Esophagus squamous epithelium (tissue), 5 donors: ENCODE measurements at regions not wholly inside any gene's neighbourhood (a gene's known extent, or its start where the extent isn't known, plus 50 kb on each side); places are given as distances from the start of the nearest gene placed in this dataset.
"Not testable (repeated sequence)": the region's sequence is repeated elsewhere in the genome, so short reads cannot be mapped to it uniquely, and the experiment has no call there.

Experiments
- DNase-seq: peaks from one replicate; lab custom pipeline; 2025; lab: John Stamatoyannopoulos, UW
- H3K27ac ChIP-seq, 4 donors: fragments of 200-600 bp; sonication (generic); one replicate each; pipeline ENCODE4 v1.5.1; 2016 to 2019; ENCODE audit warnings: mild to moderate bottlenecking in 1 of 4
- H3K27me3 ChIP-seq, 4 donors: fragments of 200-600 bp; sonication (generic); 1 replicate in 3 of 4; 2 replicates in 1 of 4; pipeline versions ENCODE4 v1.5.1 to v1.6.0; 2017 to 2021; ENCODE audit warnings: antibody characterized with exemption in 1 of 4
- H3K36me3 ChIP-seq, 3 donors: fragments of 200-600 bp; sonication (generic); one replicate each; pipeline ENCODE4 v1.5.1; 2016 to 2019
- H3K4me1 ChIP-seq, 3 donors: fragments of 200-600 bp; sonication (generic); one replicate each; pipeline ENCODE4 v1.5.1; 2017 to 2019
- H3K4me3 ChIP-seq, 4 donors: fragments of 200-600 bp; sonication (generic); 1 replicate in 3 of 4; 2 replicates in 1 of 4; pipeline ENCODE4 v1.5.1; 2016 to 2019; ENCODE audit warnings: mild to moderate bottlenecking in 2 of 4, moderate library complexity in 1 of 4
- H3K9me3 ChIP-seq, 3 donors: fragments of 200-600 bp; sonication (generic); one replicate each; pipeline ENCODE4 v1.5.1; 2016 to 2019
- POLR2A ChIP-seq, 4 donors: fragments of 450-650 bp; IDR thresholded peaks; one replicate each; pipeline ENCODE4 v1.6.1; 2017; ENCODE audit warnings: antibody characterized with exemption in 4 of 4, mild to moderate bottlenecking in 4 of 4, moderate library complexity in 3 of 4
- WGBS, 2 donors: methylation state at CpG; one replicate each; pipeline ENCODE4 v1.1.5; 2018; 5-methylcytosine and 5-hydroxymethylcytosine counted together
- intact Hi-C: fragments of 100-400 bp; cut with DNase I; formaldehyde crosslinking; loops from one replicate; pipeline ENCODE4 v1.15.0; 2022
- TF ChIP-seq, protein P1 (sequence below), 6 experiments: fragments of 450-650 bp in 4 of 6; fragments of 200-600 bp in 2 of 6; sonication (generic) in 2 of 6; IDR thresholded peaks; one replicate each; pipeline ENCODE4 v1.5.1; 2016 to 2019; ENCODE audit warnings: antibody characterized with exemption in 6 of 6, mild to moderate bottlenecking in 4 of 6, moderate library complexity in 4 of 6
- donor health status: DM: yes; HTN: yes; CAD: no.

DNA sequence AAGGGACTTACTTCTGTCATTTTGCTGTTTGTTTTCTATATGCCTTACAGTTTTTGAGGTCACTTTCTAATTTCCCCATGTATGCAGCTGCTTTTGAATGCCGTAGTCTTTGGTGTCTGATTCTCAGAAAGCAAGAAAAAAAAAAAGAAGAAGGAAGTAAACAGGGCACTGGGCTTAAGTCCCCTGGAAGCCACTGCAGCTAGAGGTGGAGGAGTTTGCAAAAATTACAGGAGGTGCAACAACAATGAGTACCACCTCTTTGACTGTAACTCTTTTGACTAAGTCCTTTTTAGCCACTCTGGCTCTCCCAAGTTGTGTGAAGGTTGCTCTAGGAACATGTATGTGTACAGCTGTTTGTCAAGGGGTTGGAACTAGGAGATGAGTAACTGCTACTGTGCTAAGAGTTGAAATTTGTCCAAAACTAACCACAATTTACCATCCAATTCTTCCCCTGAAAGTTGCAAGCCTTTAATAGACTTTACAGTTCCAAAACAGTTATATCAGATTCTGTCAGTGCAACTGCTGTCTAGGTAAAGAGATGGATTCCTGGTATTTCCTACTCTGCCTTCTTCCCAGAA lies 588.0 kb upstream of the LRRN3 start:
- Histone ChIP-seq H3K9me3 (no peaks in the 10 kb centered on the region), H3K27me3 (no peaks in the 10 kb centered on the region), H3K4me3 (no peak overlapping the region), H3K27ac (no peak overlapping the region), H3K36me3 (no peaks in the 10 kb centered on the region), H3K4me1 (no peaks in the 10 kb centered on the region)
- TF ChIP-seq, protein P1, sequence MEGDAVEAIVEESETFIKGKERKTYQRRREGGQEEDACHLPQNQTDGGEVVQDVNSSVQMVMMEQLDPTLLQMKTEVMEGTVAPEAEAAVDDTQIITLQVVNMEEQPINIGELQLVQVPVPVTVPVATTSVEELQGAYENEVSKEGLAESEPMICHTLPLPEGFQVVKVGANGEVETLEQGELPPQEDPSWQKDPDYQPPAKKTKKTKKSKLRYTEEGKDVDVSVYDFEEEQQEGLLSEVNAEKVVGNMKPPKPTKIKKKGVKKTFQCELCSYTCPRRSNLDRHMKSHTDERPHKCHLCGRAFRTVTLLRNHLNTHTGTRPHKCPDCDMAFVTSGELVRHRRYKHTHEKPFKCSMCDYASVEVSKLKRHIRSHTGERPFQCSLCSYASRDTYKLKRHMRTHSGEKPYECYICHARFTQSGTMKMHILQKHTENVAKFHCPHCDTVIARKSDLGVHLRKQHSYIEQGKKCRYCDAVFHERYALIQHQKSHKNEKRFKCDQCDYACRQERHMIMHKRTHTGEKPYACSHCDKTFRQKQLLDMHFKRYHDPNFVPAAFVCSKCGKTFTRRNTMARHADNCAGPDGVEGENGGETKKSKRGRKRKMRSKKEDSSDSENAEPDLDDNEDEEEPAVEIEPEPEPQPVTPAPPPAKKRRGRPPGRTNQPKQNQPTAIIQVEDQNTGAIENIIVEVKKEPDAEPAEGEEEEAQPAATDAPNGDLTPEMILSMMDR (IDR thresholded peaks at IDR 0.05): no peak
- TF ChIP-seq POLR2A (IDR thresholded peaks at IDR 0.05): no peak
- DNase-seq: no peak
- WGBS, 2 donors: 46 to 64% methylated on average over 1 of the region's 1 CpG
- intact Hi-C loops: no loop called here

DNA sequence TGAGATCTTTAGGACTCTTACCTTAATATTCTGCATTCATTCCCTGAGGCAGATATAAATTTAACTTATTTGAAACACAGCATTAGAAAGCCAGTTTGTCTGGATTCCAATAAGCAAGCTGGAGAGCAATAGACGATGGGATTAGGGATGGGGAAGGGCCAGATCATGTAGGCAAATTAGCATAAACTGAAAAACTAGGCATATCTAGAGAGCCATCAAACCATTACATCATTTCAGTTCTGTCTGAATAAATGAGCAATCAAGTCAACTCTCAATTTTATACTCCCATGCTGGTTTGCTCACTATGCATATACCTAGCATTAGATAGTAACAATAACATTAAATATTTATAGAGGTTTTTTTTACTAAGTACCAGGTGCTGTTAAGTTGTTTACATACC lies 583.6 kb upstream of the LRRN3 start:
- H3K36me3 ChIP-seq: no peaks in the 10 kb centered on the region
- no peaks in the 10 kb centered on the region for H3K4me1 ChIP-seq
- no peak overlapping the region for H3K27ac ChIP-seq
- intact Hi-C loops: no loop called here
- no peak overlapping the region for H3K4me3 ChIP-seq
- DNase-seq: no peak
- H3K27me3 ChIP-seq: no peaks in the 10 kb centered on the region
- H3K9me3 ChIP-seq: no peaks in the 10 kb centered on the region
- WGBS, 2 donors: 25 to 31% methylated on average over 1 of the region's 1 CpG
- no peak for TF ChIP-seq POLR2A (IDR thresholded peaks at IDR 0.05)

DNA sequence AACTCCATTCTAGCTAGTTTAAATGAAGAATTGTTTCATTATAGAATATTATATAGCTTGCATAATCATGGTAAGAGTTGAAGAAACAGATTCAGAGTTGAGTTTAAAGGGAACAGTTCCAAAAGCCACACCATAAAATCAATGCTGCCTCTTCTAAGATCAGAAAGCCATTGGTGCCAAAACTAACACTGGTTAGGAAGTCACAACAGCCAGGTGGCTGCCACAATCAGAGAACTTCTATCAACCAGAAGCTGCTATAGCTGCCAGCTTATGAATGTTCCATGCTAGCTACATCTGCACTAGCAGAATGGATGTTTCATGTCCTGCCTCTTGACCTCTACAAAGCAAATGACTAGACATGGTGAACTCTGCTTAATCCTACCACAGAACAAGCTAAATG lies 583.1 kb upstream of the LRRN3 start:
- TF ChIP-seq POLR2A (IDR thresholded peaks at IDR 0.05): no peak
- TF ChIP-seq, protein P1 (IDR thresholded peaks at IDR 0.05): no peak
- no peaks in the 10 kb centered on the region for H3K9me3 ChIP-seq
- H3K4me1 ChIP-seq: no peaks in the 10 kb centered on the region
- no peaks in the 10 kb centered on the region for H3K27me3 ChIP-seq
- intact Hi-C loops: no loop called here
- H3K27ac ChIP-seq: no peak overlapping the region
- no peak overlapping the region for H3K4me3 ChIP-seq
- DNase-seq: no peak
- H3K36me3 ChIP-seq: no peaks in the 10 kb centered on the region

DNA sequence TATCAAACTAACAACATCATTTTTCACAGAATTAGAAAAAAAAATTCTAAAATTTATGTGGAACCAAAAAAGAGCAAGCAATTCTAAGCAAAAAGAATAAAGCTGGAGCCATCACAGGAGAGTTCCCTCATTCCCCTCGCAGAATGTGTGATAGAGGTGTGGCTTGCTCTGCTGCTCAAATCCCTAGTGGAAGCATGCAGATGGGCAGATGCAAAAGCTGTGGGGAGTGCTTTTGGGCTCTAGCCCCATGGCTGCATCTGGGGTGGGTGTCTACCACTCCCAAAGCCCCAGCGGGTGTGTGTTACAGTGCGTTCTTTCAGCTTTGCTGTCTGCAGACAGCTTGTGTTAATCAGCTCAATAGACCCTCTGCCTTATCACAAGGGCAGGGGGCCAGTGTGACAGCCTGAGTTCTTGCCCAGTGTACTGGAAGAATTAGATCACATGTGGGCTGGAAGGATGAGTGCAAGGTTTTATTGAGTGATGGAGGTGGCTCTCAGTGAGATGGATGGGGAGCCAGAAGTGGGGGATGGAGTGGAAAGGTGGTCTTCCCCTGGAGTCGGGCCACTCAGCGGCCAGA lies 575.9 kb upstream of the LRRN3 start:
- H3K36me3 ChIP-seq, H3K4me1 ChIP-seq, intact Hi-C loops, H3K4me3 ChIP-seq, H3K27me3 ChIP-seq, H3K27ac ChIP-seq, DNase-seq, H3K9me3 ChIP-seq: not testable (repeated sequence)
- WGBS, 2 donors: 47 to 62% methylated on average over 5 of the region's 5 CpGs

DNA sequence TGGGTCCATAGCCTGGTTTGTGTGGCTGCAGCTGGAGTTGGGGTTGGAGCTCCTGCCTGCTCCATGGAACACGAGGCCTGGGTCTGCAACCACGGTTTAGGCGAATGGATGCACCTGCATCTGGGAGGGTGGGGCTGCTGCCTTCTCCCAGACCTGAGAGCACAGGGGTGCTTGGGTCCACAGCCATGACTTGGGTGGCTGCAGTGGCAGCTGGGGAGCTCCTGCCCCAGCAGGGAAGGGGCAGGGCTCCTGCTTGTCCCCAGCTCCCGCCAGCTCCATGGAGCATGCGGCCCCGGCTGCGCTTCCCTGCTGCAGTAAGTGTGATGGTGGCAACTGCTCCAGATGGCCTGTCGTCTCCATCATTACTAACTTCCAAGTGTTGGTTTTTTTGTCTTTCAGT lies 571.1 kb upstream of the LRRN3 start:
- Histone ChIP-seq H3K27ac (no peak overlapping the region), H3K9me3 (no peaks in the 10 kb centered on the region), H3K36me3 (no peaks in the 10 kb centered on the region), H3K27me3 (no peaks in the 10 kb centered on the region), H3K4me3 (no peak overlapping the region), H3K4me1 (peaks cover 0 to 15% (median 0%) of the 10 kb centered on the region in 3 donors)
- TF ChIP-seq, protein P1 (IDR thresholded peaks at IDR 0.05): no peak
- TF ChIP-seq POLR2A (IDR thresholded peaks at IDR 0.05): no peak
- 68 to 94% methylated on average over 2 to 5 of the region's 8 CpGs for WGBS, 2 donors
- intact Hi-C loops: no loop called here
- no peak for DNase-seq

DNA sequence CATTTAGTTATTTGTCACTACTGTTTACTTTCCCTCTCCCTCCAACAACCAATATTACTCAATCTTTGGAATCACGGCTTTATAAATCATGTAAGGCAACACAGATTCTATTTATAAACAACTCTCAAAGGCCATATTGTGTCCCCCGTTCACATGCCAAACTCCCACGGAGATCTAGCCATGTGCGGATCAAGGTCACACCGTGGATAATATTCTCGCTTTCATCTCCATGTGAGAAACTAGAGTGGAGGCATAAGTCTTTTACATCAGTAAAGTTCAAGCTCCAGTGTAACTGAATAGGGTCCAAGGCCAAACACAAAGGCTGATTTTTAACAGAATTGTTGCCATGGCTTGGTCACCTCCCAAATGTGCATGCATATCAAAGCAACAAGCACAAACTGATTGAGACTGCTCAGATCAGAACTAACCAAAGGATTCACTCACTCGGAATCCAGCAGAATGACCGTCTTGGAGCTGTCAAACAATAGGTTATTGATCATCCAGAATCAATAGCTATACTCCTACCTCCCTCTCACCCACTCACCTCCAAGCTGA lies 569.5 kb upstream of the LRRN3 start:
- intact Hi-C loops: no loop called here
- no peak overlapping the region for H3K4me3 ChIP-seq
- no peaks in the 10 kb centered on the region for H3K27me3 ChIP-seq
- H3K27ac ChIP-seq: no peak overlapping the region
- H3K36me3 ChIP-seq: no peaks in the 10 kb centered on the region
- TF ChIP-seq, protein P1 (IDR thresholded peaks at IDR 0.05): no peak
- no peak for TF ChIP-seq POLR2A (IDR thresholded peaks at IDR 0.05)
- WGBS, 2 donors: 69 to 80% methylated on average over 8 of the region's 8 CpGs
- DNase-seq: no peak
- H3K9me3 ChIP-seq: no peaks in the 10 kb centered on the region
- peaks cover 0 to 15% (median 0%) of the 10 kb centered on the region in 3 donors for H3K4me1 ChIP-seq
